ENCODE measurements at regions not wholly inside any gene's neighbourhood (a gene's known extent, or its start where the extent isn't known, plus 50 kb on each side); places are given as distances from the start of the nearest gene placed in this dataset.
"Not testable (repeated sequence)": the region's sequence is repeated elsewhere in the genome, so short reads cannot be mapped to it uniquely, and the experiment has no call there.

DNA sequence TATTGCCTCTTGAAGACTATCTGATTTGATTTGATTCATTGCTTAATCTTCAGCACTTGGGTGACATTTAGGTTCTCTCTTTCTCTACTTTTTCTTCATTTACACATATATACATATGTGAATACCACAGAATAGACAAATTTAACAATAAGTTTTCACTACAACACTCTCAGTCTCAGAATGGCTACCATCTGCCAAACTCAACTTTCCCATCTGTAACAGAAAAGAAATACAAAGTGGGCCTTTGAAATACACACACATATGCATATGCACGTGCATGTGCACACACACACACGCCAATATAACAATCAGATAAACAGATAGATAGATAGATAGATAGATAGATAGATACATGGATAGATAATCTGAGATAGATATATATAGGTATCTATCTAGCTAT lies 762.8 kb upstream of the NUDT12 start:
- intact Hi-C loops (cut with micrococcal nuclease): no loop called here

DNA sequence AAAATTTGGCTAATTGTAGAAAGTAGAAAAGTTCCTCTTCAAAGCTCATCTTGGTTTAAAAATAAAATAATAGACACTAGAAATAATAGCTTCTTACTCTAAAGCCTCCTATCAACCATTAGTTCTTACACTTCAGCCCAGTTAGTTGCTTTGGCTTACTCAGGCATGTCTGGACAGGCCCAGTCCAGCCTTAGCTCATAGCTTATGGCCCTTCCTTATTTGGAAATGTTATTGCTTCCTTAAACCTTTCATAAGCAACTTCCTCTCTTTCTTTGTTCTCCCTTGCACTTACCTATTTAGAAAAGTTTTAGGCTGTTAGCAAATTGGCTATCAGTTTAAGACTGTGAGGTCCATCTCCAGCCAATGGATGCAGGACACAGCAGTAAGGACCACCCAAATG lies 754.1 kb upstream of the NUDT12 start:
- intact Hi-C loops (cut with micrococcal nuclease): not testable (repeated sequence)

DNA sequence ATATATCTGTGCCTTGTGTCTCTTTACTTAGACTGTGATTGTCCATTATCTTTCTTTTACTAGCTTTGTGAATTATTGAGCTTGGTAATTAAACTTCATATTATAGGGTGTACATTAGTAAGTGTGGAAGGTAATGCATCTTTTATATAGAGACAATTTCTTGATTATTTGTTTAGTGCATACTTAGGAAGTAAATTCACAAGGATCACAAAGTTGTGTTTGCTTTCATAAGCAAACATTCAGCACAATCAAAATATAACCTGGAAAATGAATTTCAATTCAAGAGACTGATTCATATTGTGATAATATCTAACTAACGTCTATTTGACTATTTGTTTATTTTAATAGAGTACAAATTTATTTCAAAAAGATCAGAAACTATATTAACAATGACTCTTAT lies 749.9 kb upstream of the NUDT12 start:
- intact Hi-C loops (cut with micrococcal nuclease): no loop called here

DNA sequence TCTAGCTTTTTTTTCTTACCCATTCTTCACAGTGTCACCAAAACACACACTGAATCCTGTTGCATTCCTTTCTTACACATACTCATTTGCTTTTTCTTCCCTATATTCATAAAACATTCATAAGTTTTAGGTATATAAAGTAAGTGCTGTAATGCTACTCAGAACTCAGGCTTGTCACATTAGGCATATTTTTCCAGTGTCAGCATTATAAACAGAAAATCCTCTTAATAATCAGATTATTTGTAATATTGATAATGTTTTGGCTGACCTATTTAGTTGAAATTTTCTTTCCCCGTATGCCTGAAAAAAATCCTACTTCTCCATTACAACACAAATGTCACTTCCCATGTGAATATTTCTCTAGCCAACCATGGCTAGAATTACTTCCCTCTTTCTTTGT lies 743.0 kb upstream of the NUDT12 start:
- intact Hi-C loops (cut with micrococcal nuclease): no loop called here

DNA sequence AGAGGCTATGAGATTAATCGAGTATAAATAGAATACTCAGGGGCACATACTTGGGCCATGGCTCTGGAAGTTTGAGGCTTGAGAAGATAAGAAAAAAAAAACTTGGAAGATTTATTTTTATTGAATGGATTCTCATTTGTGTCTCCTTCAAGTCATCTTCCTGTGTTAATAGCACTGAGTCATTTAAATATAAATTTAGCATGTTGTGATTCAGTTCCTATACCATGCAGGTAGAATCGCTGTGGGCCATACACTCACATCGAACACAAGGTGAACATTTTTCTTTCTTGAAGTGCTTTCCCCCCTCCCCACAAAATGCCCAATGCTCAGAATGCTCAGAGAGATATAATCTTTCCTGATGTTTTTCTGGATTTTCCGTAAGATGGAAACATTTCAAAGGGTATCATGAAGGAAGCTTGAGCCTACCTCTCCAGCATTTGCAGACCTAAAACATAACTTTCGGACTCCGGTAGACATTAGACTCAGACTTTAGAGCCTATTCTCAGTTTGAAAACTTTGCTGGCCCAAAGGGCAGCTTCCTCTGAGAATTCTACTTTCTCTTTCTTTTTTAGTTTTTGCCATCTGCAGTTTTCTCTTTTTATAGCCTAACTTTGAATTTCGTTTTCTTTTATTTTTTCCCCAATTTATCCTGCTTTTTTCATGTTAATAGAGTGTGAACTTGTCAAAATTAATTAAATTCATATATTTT lies 737.6 kb upstream of the NUDT12 start:
- intact Hi-C loops (cut with micrococcal nuclease): no loop called here

DNA sequence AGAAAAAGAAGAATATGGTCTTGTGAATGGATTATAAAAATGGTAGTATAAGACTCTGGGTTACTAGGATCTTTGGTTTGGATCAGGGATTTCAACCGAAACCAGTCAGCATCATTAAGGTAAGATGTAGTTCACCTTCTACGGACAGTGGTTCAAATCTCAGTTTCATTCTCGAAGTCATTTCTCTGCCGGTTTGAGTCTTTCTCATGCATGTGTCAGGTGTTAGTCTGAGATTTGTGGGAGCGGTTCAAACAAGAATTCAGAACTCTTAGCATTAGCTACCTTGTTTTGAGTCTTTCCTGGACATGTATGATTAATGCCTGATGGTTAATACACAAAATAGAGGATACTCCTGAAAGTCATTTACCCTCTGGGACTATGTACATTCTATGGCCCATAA lies 735.9 kb upstream of the NUDT12 start:
- intact Hi-C loops (cut with micrococcal nuclease): no loop called here

DNA sequence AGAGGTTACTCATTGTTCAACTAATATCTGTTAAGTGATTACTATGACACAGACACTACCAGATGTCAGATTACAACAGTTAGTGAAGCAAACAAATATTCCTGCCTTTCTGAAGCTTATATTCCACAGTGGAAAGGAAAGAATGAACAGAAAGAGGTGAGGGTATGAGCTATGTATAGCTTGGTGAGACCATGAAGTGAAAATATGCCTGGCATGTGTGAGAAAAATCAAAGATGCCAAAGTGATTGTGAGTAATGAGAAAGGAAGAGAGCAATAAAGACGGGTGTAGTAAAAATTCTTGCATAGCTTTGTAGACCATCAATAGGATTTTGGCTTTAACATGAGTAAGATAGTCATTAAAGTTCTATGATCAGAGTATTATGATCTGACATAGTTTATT lies 734.5 kb upstream of the NUDT12 start:
- intact Hi-C loops (cut with micrococcal nuclease): no loop called here

DNA sequence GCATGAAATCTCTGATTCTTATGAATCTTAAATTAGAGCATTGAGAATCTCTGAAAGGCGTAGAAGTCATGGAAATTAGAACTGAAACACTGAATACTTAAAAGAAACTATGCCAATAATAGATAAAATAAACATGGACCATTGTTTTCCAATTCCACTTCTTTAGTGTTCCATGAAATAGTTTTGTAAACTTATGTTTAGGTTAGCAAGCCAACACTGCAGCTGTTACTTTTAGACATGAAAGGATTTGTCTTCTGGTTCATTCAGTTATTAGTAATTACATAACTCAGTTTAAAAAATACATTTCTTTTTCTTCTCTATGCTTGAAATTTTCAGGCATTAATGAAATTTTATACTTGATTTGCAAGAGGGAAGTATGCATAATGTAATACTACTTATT lies 733.4 kb upstream of the NUDT12 start:
- intact Hi-C loops (cut with micrococcal nuclease): no loop called here

DNA sequence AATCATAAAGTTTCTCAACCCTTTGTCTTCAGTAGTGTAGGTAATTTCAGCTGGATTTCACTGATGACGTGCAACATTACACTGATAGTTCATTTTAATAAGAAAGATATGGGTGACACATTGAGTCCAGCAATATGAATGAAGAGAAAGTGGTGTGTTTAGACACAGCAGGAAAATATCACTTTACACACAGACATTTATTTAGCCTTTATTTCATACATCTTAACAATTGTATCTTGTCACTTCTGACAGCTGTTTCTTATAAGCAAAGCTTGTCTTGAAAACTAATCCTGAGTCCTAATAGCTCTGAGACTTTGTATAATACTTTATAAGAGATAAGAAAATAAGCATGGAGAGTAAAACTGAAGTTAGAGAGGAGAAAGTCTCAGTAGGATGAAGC lies 720.5 kb upstream of the NUDT12 start:
- intact Hi-C loops (cut with micrococcal nuclease): no loop called here

DNA sequence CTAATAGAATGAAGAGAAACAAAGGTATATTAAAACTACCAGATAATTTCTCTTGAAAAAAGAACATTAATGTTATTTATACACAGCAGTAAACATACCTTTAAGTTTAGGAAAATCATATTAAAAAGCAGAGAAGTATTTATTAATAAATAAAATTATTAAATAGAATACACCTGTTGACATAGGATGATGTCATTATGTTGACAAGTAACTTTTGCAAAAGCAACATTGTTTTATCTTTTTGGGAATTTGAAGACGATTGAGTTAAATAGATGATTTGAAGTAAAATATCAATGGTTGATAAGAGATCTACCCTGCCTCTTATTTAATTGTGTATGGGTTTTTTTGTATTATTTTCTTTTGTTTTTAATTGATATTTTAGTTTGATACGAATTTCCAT lies 711.1 kb upstream of the NUDT12 start:
- intact Hi-C loops (cut with micrococcal nuclease): no loop called here

DNA sequence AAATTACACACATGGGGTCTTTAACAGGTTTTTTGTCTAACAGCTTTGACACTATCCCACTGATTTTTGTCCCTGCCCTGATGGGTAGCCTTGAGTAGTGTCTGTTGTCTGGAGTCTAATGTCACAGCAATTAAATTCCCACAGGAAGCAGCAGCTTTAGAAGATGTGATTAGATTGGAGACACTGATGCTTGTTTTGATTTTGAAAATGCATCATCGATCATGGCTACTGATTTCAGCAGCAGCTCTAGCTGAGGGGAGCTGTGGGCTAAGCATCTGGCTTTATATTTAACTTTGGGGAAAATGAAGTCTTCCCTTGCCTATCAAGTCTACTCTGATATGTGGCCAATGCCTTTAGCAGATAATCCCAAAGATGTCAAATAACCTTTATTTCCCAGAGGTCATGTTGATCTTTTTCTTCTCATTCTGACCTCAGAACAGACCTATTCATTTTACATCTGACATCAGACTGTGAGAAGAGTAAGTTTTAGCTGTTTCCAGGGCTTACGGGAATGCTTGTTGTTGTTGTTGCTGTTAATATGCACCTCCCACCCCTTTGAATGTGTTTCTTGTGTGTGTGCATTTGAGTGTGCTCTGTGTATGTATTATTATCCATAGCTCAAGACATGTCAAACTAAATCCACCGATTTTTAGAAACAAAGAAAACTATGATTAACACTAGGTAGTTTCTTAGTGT lies 704.9 kb upstream of the NUDT12 start:
- intact Hi-C loops (cut with micrococcal nuclease): no loop called here

DNA sequence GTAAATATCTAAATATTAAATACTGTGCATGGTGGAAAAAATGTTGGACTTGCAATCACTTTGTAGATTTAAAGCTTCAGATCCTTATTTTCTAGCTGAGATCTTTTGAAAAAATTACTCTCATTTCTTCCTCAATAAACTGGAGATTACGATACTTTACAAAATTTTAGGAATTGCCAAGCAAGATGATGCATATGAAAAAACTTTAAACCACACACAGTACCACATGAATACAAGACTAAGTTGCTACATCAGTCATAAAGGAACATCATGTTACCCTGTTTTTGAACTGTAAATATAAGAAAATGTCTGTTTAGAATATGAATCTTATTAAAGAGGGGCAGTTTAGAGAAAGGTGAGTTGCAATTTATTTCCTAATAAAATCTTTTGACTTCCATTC lies 703.6 kb upstream of the NUDT12 start:
- intact Hi-C loops (cut with micrococcal nuclease): no loop called here

DNA sequence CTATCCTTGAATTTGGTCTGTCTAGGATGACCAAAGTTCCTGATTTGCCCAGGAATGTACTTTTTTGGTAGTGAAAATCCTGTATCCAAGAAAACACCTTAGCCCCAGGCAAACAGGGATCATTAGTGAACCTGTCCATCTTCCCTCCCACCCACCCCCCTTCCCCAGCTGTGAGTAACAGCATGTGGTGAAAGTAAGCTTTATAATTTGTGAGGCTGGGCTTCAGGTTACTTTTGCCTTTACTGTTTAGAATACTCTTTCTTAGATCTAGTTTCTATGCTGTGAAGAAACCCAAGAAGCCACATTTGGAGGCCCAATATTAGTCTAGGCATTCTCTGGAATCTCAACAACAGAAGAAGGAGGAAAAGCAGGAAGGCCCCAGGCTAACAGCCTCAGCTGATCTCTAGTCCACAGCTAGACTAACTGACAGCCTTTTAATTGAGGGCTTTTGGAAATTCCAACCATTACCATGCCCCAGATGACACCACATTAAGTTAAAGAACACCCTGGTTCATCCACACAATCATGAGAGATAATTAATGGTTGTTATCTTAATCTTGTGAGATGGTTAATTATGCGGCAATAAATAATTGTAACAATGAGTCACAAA lies 703.0 kb upstream of the NUDT12 start:
- intact Hi-C loops (cut with micrococcal nuclease): no loop called here

DNA sequence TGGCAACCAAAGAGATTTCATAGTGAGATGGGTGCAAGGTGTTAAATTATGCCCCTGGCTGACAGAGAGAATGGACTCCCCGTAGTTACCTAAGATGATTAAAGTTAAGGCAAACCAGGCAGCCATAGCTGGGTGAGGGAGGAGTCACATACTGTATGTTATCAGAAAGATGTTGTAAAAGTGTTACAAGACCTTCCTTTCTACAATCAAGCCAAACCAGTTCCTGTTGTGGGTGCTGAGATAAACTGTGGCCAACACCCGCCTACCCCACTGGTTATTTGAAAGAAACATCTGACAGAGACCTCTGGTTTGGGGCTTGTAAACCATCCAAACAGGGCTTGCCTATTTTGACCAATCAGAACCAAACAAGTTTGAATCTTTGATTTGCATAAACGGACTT lies 684.7 kb upstream of the NUDT12 start:
- intact Hi-C loops (cut with micrococcal nuclease): no loop called here

DNA sequence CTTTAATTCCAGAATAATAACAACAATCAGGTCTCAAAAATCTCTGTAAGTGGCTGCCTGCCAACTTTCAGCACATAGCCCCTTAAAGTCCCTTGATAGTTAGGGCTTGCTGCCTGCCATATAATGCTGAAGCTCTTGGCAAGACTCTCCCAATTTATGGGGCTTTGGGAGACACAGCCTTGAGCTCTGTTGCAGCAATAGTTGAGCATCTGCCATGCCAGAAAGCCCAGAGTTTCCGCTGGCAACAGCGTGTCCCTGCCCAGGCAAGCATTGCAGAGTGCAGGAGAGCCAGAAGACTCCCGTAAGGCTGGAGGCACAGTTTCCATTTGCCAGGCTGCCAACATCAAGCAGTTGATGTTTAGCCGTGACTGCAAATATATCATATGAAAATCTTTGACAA lies 678.5 kb upstream of the NUDT12 start:
- intact Hi-C loops (cut with micrococcal nuclease): no loop called here

DNA sequence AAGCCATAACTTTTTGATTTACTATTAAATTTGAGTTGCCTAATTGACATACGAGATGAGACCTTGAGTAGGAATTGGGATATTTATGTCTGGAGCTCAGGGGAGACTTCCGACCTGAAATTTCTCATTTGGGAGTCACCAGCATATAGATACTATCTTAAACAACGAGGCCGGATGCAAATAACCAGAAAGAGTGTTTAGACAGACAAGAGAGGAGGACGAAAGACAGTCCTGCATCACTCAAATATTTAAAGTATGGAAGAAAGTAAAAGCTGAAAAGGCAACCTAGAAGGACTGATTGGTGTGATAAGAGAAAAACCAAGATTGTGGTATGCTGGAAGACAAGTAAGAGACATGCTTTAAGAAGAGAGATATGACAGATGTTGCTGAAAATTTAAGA lies 675.0 kb upstream of the NUDT12 start:
- intact Hi-C loops (cut with micrococcal nuclease): no loop called here

DNA sequence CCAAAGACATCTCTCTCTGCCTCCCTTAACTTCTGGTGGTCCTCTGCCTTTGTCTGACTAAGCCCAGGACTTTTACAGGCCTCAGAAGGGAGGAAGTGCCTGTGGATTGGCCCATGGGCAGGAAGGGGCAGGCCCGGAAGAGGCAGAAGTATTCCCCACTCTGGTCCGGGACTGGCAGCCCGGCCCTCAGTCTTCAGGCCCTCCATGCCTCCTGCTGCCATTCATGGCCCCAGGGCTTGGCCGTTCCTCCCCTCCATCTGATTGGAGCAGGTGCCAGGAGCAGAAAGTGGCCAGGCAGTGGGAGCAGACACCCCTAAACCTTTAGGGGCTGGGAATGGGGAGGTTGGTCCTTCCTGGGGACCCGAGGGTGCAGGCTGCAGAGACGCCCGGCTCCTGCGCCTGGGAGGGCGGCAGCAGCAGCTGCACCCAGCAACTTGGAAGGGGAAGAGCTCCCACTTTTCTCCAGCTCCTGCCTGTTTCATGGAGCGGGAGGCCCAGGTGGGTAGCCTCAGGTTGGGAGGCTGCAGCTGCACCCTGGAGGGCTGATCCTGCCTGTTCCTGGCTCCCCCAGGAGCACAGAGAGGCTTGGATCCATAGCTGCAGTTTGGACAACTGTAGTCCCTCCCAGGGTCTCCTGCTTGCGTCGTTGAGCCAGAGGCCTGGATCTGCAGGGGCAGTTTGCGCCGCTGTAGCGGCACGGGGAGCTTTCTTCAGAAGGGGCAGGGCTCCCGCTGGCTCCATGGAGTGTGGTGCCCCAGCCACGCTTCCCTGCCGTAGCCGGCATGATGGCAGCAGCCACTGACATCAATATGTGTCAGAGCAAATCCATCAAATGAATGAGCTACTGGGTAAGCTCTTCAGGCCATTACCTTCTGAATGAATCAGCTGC lies 661.5 kb upstream of the NUDT12 start:
- intact Hi-C loops (cut with micrococcal nuclease): no loop called here

DNA sequence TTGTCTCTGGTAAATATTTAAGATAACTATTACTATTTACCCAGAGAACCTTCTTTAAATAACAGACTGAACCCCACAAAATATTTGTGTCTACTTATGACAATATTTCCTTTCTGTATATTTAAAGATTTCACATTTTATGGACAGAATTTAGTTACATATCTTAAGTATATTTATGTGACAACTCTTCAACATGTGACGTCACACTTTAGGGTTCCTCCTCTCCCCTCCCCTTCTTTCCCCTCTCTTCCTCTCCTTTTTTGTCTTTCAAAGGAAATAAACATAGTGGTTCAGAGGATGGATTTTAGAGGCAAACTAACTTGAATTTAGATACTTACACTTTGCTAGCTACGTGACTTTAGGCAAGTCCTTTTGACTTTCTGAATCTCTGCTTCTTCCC lies 655.6 kb upstream of the NUDT12 start:
- intact Hi-C loops (cut with micrococcal nuclease): no loop called here

DNA sequence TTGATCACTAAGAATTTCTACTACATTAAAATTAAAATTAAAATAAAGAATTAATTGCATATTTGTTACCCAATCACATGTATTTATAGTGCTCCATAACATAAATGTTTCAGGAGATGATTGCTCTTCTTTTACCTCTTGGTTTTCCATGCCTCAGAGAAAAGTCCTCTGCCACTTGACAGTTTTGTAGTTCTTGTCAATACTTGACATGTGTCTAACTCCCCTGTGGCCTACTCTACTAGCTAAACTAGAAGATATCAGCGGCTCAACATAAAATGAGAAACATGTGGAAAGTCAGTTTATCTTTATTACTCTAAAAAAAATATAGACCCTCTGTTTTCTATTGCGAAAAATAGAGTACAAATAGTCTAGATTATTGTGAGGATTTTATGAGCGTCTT lies 650.6 kb upstream of the NUDT12 start:
- intact Hi-C loops (cut with micrococcal nuclease): no loop called here

DNA sequence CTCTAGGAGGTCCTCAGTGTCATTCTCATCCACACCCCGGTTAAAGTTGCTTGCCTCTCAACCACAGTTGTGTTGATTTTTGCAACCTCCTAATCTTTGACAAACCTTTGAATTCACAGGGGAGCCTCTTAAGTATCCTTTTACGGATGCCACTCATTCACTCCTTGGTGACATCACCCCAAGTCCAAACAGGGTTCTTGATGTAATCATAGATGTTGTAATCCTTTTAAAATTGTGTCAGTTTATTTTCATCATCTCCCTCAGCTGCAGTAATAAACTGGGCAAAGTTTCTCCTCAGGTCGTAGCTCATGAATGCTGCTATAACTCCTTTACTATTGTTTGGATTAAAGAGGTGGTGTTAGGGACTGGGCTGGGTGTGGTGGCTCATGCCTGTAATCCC lies 637.2 kb upstream of the NUDT12 start:
- intact Hi-C loops (cut with micrococcal nuclease): no loop called here

DNA sequence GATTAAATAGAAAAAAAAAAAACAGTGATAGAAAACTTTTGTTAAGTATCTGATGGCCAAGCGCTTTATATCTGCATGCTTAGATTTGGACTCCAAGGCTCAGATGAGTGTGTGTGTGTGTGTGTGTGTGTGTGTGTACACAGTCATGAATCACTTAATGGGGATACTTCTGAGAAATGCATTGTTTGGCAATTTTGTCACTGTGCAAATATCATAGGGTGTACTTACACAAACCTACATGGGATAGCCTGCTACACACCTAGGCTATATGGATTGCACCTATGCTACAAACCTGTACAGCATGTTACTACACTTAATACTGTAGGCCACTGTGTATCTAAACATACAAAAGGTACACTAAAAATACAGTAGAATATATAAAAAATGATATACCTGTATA lies 635.6 kb upstream of the NUDT12 start:
- intact Hi-C loops (cut with micrococcal nuclease): no loop called here

DNA sequence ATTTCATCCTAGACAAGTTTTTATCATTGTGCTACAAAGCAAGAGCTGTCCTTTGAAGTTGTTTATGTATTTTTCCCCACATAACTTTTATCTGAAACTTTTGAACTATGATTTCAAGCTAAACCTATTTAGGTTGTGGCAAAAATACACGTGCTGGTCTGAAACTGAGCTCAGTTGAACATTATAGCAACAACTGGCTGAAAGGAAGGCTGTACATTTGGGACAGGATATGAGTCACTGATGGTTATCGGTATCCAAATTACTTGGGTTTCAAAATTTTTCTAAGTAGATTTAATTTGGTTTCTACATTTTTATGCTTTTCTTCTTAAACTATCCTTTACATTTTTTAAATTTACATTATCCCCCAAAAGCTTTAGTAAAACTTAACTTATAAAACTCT lies 627.3 kb upstream of the NUDT12 start:
- intact Hi-C loops (cut with micrococcal nuclease): no loop called here
